Fibroblast of lung (primary cell): ENCODE measurements at regions not wholly inside any gene's neighbourhood (a gene's known extent, or its start where the extent isn't known, plus 50 kb on each side); places are given as distances from the start of the nearest gene placed in this dataset.
"Not testable (repeated sequence)": the region's sequence is repeated elsewhere in the genome, so short reads cannot be mapped to it uniquely, and the experiment has no call there.

Source experiments
- CTCF ChIP-seq, 2 donors: IDR thresholded peaks in 1 of 2; conservative IDR thresholded peaks in 1 of 2; 1 replicate in 1 of 2; 2 replicates in 1 of 2; pipeline ENCODE4 v1.5.1; 2011 to 2012; ENCODE audit warnings: low read length in 2 of 2, control low read depth in 1 of 2, inconsistent platforms in 1 of 2, low read depth in 1 of 2, mild to moderate bottlenecking in 1 of 2
- EZH2 ChIP-seq: IDR thresholded peaks from 2 replicates; pipeline ENCODE4 v1.5.1; 2012; ENCODE audit warnings: low read length, control low read depth, mild to moderate bottlenecking; ENCODE audit errors: missing control alignments

GRCh38 chr15:20022349-20022748 lies 519.3 kb downstream of the GOLGA6L6 start:
- not testable (repeated sequence) for TF ChIP-seq CTCF (conservative IDR thresholded peaks at IDR 0.05 in 1 of 2, IDR thresholded peaks at IDR 0.05 in 1 of 2; ENCODE audit: low read depth in 1 of 2, low read length in 2 of 2); EZH2
